HEK293T (cell line): ENCODE measurements at regions not wholly inside any gene's neighbourhood (a gene's known extent, or its start where the extent isn't known, plus 50 kb on each side); places are given as distances from the start of the nearest gene placed in this dataset.

Source experiments
- CTCF ChIA-PET: fragments of 350-600 bp; formaldehyde crosslinking; extraction: SDS; loops from one replicate; lab custom pipeline; 2021; ENCODE audit warnings: antibody characterized with exemption, inconsistent platforms; lab: Yijun Ruan, JAX
- POLR2A ChIA-PET: fragments of 350-600 bp; formaldehyde crosslinking; extraction: SDS; loops from one replicate; lab custom pipeline; 2020; ENCODE audit warnings: antibody characterized with exemption, inconsistent platforms; lab: Yijun Ruan, JAX
- DNase-seq: peaks from one replicate; pipeline ENCODE4 v3.0.0; 2012; ENCODE audit warnings: mixed read lengths; ENCODE audit errors: extremely low spot score
- ARNT ChIP-seq: fragments of 450-650 bp; IDR thresholded peaks from 2 replicates; pipeline ENCODE4 v1.6.1; 2017; ENCODE audit warnings: mild to moderate bottlenecking
- BHLHE40 ChIP-seq: fragments of 450-650 bp; IDR thresholded peaks from 2 replicates; pipeline ENCODE4 v1.6.1; 2016; ENCODE audit warnings: mild to moderate bottlenecking, moderate library complexity, borderline replicate concordance
- CTBP1 ChIP-seq: fragments of 450-650 bp; IDR thresholded peaks from 2 replicates; pipeline ENCODE4 v1.6.1; 2016; ENCODE audit warnings: borderline replicate concordance
- ELF4 ChIP-seq: fragments of 450-650 bp; IDR thresholded peaks from 2 replicates; pipeline ENCODE4 v1.6.1; 2017; ENCODE audit warnings: antibody characterized with exemption
- FOXA1 ChIP-seq: fragments of 450-650 bp; IDR thresholded peaks from 2 replicates; pipeline ENCODE4 v1.6.1; 2016; ENCODE audit warnings: mild to moderate bottlenecking
- FOXK2 ChIP-seq: fragments of 450-650 bp; IDR thresholded peaks from 2 replicates; pipeline ENCODE4 v1.6.1; 2016; ENCODE audit warnings: mild to moderate bottlenecking
- FOXM1 ChIP-seq: fragments of 450-650 bp; IDR thresholded peaks from 2 replicates; pipeline ENCODE4 v1.6.1; 2017; ENCODE audit warnings: mild to moderate bottlenecking, borderline replicate concordance
- HDGF ChIP-seq: fragments of 450-650 bp; IDR thresholded peaks from 2 replicates; pipeline ENCODE4 v1.6.1; 2017; ENCODE audit warnings: antibody characterized with exemption, borderline replicate concordance
- L3MBTL2 ChIP-seq: fragments of 450-650 bp; conservative IDR thresholded peaks from 2 replicates; pipeline ENCODE4 v1.6.1; 2016; ENCODE audit warnings: mild to moderate bottlenecking
- LEF1 ChIP-seq: fragments of 450-650 bp; IDR thresholded peaks from 2 replicates; pipeline ENCODE4 v1.6.1; 2017; ENCODE audit warnings: mild to moderate bottlenecking, borderline replicate concordance
- NFRKB ChIP-seq: fragments of 450-650 bp; IDR thresholded peaks from 2 replicates; pipeline ENCODE4 v1.6.1; 2016; ENCODE audit warnings: mild to moderate bottlenecking, moderate library complexity
- PKNOX1 ChIP-seq: fragments of 450-650 bp; IDR thresholded peaks from 2 replicates; pipeline ENCODE4 v1.6.1; 2016
- SP1 ChIP-seq: fragments of 450-650 bp; IDR thresholded peaks from 2 replicates; pipeline ENCODE4 v1.6.1; 2017
- SUZ12 ChIP-seq: fragments of 450-650 bp; IDR thresholded peaks from 2 replicates; pipeline ENCODE4 v1.6.1; 2016; ENCODE audit warnings: mild to moderate bottlenecking
- TARDBP ChIP-seq: fragments of 450-650 bp; IDR thresholded peaks from 2 replicates; pipeline ENCODE4 v1.6.1; 2016
- ZNF384 ChIP-seq: fragments of 450-650 bp; IDR thresholded peaks from 2 replicates; pipeline ENCODE4 v1.6.1; 2016

DNA sequence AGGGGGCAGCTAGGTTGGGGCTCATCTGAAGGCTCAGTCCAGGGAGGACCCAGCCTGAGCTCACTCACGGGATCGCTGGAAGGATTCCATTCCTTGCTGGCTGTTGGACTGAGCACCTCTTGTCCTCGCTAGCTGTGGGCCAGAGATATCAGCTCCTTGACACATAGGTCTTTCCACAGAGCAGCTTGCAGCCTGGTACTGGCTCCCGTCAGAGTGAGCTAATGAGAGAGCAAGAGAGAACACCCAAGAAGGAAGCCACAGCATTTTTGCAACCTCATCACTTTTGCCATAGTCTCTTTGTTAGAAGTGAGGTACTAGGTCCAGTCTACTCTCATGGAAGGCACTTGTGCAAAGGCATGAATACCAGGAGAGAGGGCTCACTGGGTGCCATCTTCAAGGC is 179.9 kb downstream of the CDC5L start:
- DNase-seq, result no peak
- ChIA-PET CTCF (interaction anchor here (0.6 kb wide), 1 partner anchor 100 kb away, joined by 3 read pairs; no protein-coding TSS in a partner anchor), POLR2A (no interaction called here)
- TF ChIP-seq BHLHE40 (no peak), SP1 (no peak), LEF1 (no peak), TARDBP (no peak), NFRKB (no peak), PKNOX1 (no peak), SUZ12 (no peak), CTBP1 (no peak), L3MBTL2 (no peak), FOXK2 (no peak), ARNT (no peak), FOXA1 (no peak), HDGF (no peak), ELF4 (no peak)

DNA sequence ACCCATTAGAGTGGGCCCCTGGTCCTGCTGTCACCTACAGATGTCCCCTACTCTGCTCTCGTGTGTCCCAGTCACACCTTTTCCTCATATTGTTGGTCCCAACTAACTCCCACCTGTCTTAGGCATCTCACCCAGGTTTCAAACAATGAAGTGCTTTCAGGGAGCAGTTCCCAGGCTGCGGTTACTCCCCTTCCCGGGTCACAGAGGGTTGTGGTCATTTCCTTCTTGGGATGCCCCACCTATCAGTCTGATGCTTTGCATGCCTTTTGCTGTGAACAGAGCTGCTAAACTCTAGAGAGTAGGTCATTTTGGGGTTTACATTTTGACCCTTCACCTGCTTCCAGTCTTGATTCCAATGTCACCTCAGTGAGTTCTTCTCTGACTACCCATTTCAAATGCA is 181.6 kb downstream of the CDC5L start:
- DNase-seq, result no peak
- CTCF ChIA-PET, result interaction anchor here (0.7 kb wide), 1 partner anchor 93 kb away, joined by 3 read pairs; no protein-coding TSS in a partner anchor
- POLR2A ChIA-PET, result no interaction called here
- TF ChIP-seq LEF1, result no peak
- TF ChIP-seq ELF4, result no peak
- TF ChIP-seq HDGF, result no peak
- TF ChIP-seq SP1, result no peak
- no peak for TF ChIP-seq FOXK2
- TF ChIP-seq ZNF384, result no peak
- TF ChIP-seq TARDBP, result no peak
- no peak for TF ChIP-seq NFRKB
- TF ChIP-seq ARNT, result no peak
- TF ChIP-seq SUZ12, result no peak

- no peak for DNase-seq
- TF ChIP-seq ARNT (no peak), HDGF (no peak), ELF4 (no peak), FOXA1 (no peak), FOXK2 (no peak)
- ChIA-PET CTCF (interaction anchor here (0.7 to 1.4 kb wide), 2 partner anchors 92 to 94 kb away, joined by 3 read pairs; no protein-coding TSS in a partner anchor), POLR2A (no interaction called here)
Observed at GRCh38 chr6:44569931-44570385, 182.5 kb downstream of the CDC5L start.

DNA sequence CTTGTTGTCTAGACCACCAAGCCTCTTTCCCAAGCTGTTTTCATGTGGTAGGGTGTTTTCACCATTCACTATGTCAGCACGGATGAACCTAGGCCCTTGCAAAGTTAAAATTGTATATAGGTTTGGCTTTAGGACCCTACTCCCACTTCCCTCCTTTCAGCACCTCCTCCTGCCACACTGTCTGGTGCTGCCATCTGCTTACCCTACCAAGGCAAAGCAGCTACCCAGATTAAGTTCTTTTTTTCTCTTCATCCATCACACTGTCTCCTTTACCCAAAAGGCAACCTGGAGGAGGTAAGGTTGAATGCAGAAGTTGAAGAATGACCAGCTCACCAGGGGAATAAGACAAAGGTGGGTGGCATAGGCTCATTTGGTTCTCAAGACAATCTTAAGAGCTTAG is 184.0 kb downstream of the CDC5L start:
- POLR2A ChIA-PET, result interaction anchor here (1.1 kb wide), 1 partner anchor 10 kb away, joined by 3 read pairs; no protein-coding TSS in a partner anchor
- DNase-seq, result no peak
- no peak for TF ChIP-seq SP1
- TF ChIP-seq ZNF384, result no peak
- TF ChIP-seq CTBP1, result no peak
- no peak for TF ChIP-seq SUZ12
- CTCF ChIA-PET, result interaction anchor here (0.8 to 1.4 kb wide), 4 partner anchors 22 to 96 kb away, joined by 3 to 4 read pairs (median 4); no protein-coding TSS in a partner anchor

DNA sequence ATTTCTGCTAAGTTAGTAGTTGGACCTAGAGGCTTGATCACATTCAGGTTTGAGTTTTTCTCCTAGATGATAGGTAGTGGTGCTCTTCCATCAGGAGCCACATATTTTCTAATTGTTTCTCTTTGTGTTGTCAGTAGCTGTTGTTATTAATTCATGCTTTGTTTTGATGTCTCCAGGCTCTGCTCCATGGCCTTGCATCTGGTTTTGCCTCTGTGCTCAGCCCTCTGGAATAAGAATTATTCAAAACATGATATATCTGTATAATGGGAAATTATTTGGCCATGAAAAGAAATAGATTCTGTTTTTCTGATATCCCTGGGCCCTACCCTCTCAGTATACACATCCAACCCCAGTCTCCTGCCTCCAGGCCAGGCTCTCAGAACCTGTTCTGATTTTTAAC is 184.8 kb downstream of the CDC5L start:
- no peak for DNase-seq
- POLR2A ChIA-PET, result no interaction called here
- TF ChIP-seq CTBP1 (no peak), SP1 (no peak), SUZ12 (no peak), FOXM1 (no peak), LEF1 (no peak), HDGF (no peak), PKNOX1 (no peak), BHLHE40 (no peak)
- CTCF ChIA-PET, result interaction anchor here (1.3 to 1.4 kb wide), 2 partner anchors 21 to 96 kb away, joined by 4 read pairs; no protein-coding TSS in a partner anchor

DNA sequence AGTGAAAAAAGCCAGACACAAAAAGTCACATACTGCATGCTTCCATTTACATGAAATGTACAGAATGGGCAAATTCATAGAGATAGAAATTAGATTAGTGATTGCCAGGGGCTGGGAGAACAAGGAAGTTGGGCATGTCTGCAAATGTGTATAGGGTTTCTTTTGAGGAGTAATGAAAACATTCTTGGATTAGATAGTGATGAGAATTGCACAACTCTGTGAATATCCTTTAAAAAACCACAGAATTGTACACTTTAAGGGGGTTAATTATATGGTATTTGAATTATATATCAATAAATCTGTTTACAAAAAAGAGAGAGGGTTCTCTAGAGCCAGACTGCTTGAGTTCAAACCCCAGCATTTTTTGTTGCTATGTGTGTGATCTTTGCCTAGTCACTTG is 188.1 kb downstream of the CDC5L start:
- TF ChIP-seq FOXK2, result no peak
- no peak for TF ChIP-seq HDGF
- no peak for TF ChIP-seq CTBP1
- POLR2A ChIA-PET, result no interaction called here
- no peak for DNase-seq
- CTCF ChIA-PET, result no interaction called here

DNA sequence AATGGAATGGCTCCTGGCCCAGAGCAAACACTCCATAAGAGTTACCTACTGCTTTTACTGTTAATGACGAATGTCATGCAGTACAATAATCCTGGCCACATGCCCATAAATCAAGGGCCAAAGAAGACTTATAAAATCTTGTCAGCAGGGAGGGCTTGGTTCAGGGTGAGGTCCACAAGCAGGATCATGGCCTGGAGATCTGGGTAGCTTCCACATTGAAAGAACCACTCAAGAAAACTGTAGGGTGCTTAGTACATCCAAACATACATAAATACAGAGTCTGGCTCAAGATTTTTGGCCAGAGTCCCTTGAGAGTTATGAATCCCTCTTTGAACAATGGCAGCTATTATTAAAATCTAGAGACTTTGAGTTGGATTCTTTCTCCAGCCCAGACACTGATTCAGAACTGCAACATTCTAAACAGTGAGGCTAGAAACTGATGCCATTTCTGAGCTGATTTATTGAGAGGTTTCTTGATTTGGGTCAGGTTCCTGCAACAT is 188.7 kb downstream of the CDC5L start:
- ChIA-PET CTCF (interaction anchor here (0.8 kb wide), 1 partner anchor 54 kb away, joined by 3 read pairs; no protein-coding TSS in a partner anchor), POLR2A (no interaction called here)

More for the DNA sequence above, 188.7 kb downstream of the CDC5L start:
- TF ChIP-seq PKNOX1 (peak; percentile 86), CTBP1 (no peak; the same call in 1 of the 2 replicates)
- no peak for DNase-seq
